ENCODE measurements at regions not wholly inside any gene's neighbourhood (a gene's known extent, or its start where the extent isn't known, plus 50 kb on each side); places are given as distances from the start of the nearest gene placed in this dataset.

- no peak for DNase-seq
Measured at GRCh38 chr3:139285691-139286090, 58.1 kb upstream of the MRPS22 start.

- no peak for DNase-seq
Measured at GRCh38 chr3:139286241-139286640, 57.6 kb upstream of the MRPS22 start.

DNA sequence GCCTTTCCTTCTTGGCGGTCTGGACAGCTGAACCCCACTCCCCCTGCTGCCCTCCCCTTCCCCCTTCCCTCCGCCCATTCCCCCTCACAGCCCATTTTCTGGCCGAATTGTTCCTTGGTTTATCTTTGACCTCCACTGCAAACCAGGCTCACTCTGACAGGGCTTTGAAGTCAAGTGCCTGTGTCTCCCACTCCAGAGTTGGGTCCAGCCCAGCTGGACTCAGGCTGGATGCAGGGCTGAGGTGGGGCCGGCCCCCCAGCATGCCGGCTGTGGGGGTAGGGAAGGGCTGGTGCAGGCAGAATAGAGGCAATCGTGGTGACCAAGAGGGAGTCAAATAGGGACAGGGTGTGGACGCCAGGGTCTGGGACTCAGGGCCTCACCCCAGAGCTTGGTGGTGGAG lies 57.0 kb upstream of the MRPS22 start:
- no peak for DNase-seq

GRCh38 chr3:139287557-139287956 lies 56.3 kb upstream of the MRPS22 start:
- no peak for DNase-seq

- DNase-seq, result no peak
Measured at GRCh38 chr3:139288266-139288821, 55.5 kb upstream of the MRPS22 start.

DNA sequence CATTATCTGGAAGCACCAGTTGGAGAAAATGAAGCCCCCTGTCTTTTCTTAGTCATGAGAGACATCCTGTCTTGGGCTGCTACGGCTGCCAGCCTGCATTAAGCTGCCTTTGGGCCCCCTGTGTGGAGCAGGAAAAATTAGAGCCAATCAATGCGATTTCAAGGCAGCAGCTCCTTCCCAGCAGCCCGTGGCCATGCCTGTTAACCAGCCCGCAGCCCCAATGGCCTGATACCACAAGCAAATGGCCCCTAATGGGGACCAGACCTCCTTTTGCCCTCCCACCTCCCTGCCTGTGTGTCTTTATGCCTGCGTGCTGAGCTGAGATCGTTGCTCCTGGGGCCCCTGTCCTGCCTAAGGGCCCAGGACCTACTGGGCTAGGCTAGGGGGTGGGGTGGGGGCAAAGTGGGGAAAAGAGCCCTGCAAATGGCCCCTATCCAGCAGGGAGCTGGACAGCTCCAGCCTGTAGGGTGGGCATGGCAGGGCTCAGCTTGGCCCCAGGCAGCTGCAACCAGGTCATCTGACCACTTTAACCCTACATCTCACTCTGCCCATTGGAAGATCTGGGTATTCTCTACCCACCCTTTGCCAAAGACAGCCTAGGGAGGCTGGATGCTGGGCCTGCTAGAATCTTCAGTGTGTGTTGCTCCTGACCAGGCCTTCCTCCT lies 53.8 kb upstream of the MRPS22 start:
- no peak for DNase-seq

- no peak for DNase-seq
Measured at GRCh38 chr3:139291276-139292051, 52.4 kb upstream of the MRPS22 start.

GRCh38 chr3:139292192-139292591 lies 51.6 kb upstream of the MRPS22 start:
- no peak for DNase-seq

- DNase-seq, result no peak
Measured at GRCh38 chr3:139292711-139293664, 50.8 kb upstream of the MRPS22 start.

- DNase-seq, result no peak
Measured at GRCh38 chr3:139293665-139294023, 50.2 kb upstream of the MRPS22 start.
